Astrocyte (in vitro differentiated cells and primary cell): ENCODE measurements at regions not wholly inside any gene's neighbourhood (a gene's known extent, or its start where the extent isn't known, plus 50 kb on each side); places are given as distances from the start of the nearest gene placed in this dataset.

Experiments used
- DNase-seq: peaks from one replicate; pipeline ENCODE4 v3.0.0-alpha.2; 2010; ENCODE audit warnings: low read depth
- FAIRE-seq: peaks from 2 replicates; lab custom pipeline; 2011; peaks lifted over from hg19 to GRCh38; lab: Jason Lieb, UNC
- H2AFZ ChIP-seq: 2 replicates; pipeline ENCODE4 v1.6.0; 2012; ENCODE audit warnings: low read depth, low read length, inconsistent platforms
- H3K27ac ChIP-seq: 2 replicates; pipeline ENCODE4 v1.5.1; 2011; ENCODE audit warnings: low read depth, low read length, inconsistent platforms
- H3K27me3 ChIP-seq: 2 replicates; pipeline ENCODE4 v1.6.0; 2011; ENCODE audit warnings: low read length, inconsistent platforms; ENCODE audit not compliant: insufficient read depth
- H3K36me3 ChIP-seq: 2 replicates; pipeline ENCODE4 v1.5.1; 2011; ENCODE audit warnings: low read length, inconsistent platforms; ENCODE audit not compliant: insufficient read depth
- H3K4me1 ChIP-seq: 2 replicates; pipeline ENCODE4 v1.5.1; 2011; ENCODE audit warnings: low read length, inconsistent platforms; ENCODE audit not compliant: insufficient read depth
- H3K4me2 ChIP-seq: 2 replicates; pipeline ENCODE4 v1.6.0; 2012; ENCODE audit warnings: low read length, inconsistent platforms
- H3K4me3 ChIP-seq: 2 replicates; pipeline ENCODE4 v1.5.1; 2011; ENCODE audit warnings: low read depth, mild to moderate bottlenecking, low read length, inconsistent platforms; ENCODE audit not compliant: insufficient read depth
- H3K79me2 ChIP-seq: 2 replicates; pipeline ENCODE4 v1.6.0; 2012; ENCODE audit warnings: mild to moderate bottlenecking, low read length, inconsistent platforms; ENCODE audit not compliant: insufficient read depth
- H3K9ac ChIP-seq: 2 replicates; pipeline ENCODE4 v1.6.0; 2012; ENCODE audit warnings: mild to moderate bottlenecking, low read length, inconsistent platforms
- H3K9me3 ChIP-seq: 2 replicates; pipeline ENCODE4 v1.5.1; 2012; ENCODE audit warnings: low read depth, mild to moderate bottlenecking, low read length, inconsistent platforms; ENCODE audit not compliant: insufficient read depth
- H4K20me1 ChIP-seq: 2 replicates; pipeline ENCODE4 v1.6.0; 2012; ENCODE audit warnings: low read length, inconsistent platforms; ENCODE audit not compliant: insufficient read depth
- H3K27ac Mint-ChIP-seq: one replicate; pipeline ENCODE4 v1.8.0; 2021; ENCODE audit warnings: mild to moderate bottlenecking, mixed read lengths; ENCODE audit not compliant: unreplicated experiment
- H3K27me3 Mint-ChIP-seq: one replicate; pipeline ENCODE4 v1.8.0; 2021; ENCODE audit warnings: low read depth, mixed read lengths; ENCODE audit not compliant: unreplicated experiment
- H3K36me3 Mint-ChIP-seq: one replicate; pipeline ENCODE4 v1.8.0; 2021; ENCODE audit warnings: low read depth, mixed read lengths; ENCODE audit not compliant: unreplicated experiment
- H3K4me1 Mint-ChIP-seq: one replicate; pipeline ENCODE4 v1.8.0; 2021; ENCODE audit warnings: low read depth, mixed read lengths; ENCODE audit not compliant: unreplicated experiment
- H3K4me3 Mint-ChIP-seq: one replicate; pipeline ENCODE4 v1.8.0; 2021; ENCODE audit warnings: mild to moderate bottlenecking, moderate library complexity, mixed read lengths; ENCODE audit not compliant: unreplicated experiment
- H3K9me3 Mint-ChIP-seq: one replicate; pipeline ENCODE4 v1.8.0; 2021; ENCODE audit warnings: mild to moderate bottlenecking, mixed read lengths; ENCODE audit not compliant: unreplicated experiment
- CTCF ChIP-seq: IDR thresholded peaks from 2 replicates; pipeline ENCODE4 v1.5.1; 2011; ENCODE audit warnings: low read depth, mild to moderate bottlenecking, inconsistent platforms, low read length, moderate library complexity; ENCODE audit not compliant: insufficient read depth
- EZH2 ChIP-seq: IDR thresholded peaks from 2 replicates; pipeline ENCODE4 v1.6.1; 2012; ENCODE audit warnings: mild to moderate bottlenecking, low read length, inconsistent platforms; ENCODE audit not compliant: insufficient read depth

GRCh38 chr9:21747175-21747574 lies 55.3 kb upstream of the MTAP start:
- TF ChIP-seq EZH2 (no peak), CTCF (no peak)
- peaks cover 2% of the 10 kb centered on the region for H3K9me3 Mint-ChIP-seq
- H3K36me3 ChIP-seq, result no peaks in the 10 kb centered on the region
- no peaks in the 10 kb centered on the region for H4K20me1 ChIP-seq
- no peaks in the 10 kb centered on the region for H3K4me1 ChIP-seq
- H3K4me3 ChIP-seq, result no peak overlapping the region
- H3K9ac ChIP-seq, result no peak overlapping the region
- no peak overlapping the region for H3K27ac Mint-ChIP-seq
- peaks cover 40% of the 10 kb centered on the region for H3K27me3 Mint-ChIP-seq
- peaks cover 3% of the 10 kb centered on the region for H3K4me1 Mint-ChIP-seq
- H3K27me3 ChIP-seq, result no peaks in the 10 kb centered on the region
- DNase-seq (peak; percentile 59), FAIRE-seq (peak; percentile 17)
- no peak overlapping the region for H3K4me3 Mint-ChIP-seq
- H3K36me3 Mint-ChIP-seq, result no peaks in the 10 kb centered on the region
- no peaks in the 10 kb centered on the region for H3K9me3 ChIP-seq
- H3K27ac ChIP-seq, result no peak overlapping the region
- H3K79me2 ChIP-seq, result no peaks in the 10 kb centered on the region
- H2AFZ ChIP-seq, result no peak overlapping the region
- no peak overlapping the region for H3K4me2 ChIP-seq

- H3K27me3 Mint-ChIP-seq, result peaks cover 31% of the 10 kb centered on the region
- H3K27ac Mint-ChIP-seq, result no peak overlapping the region
- H3K79me2 ChIP-seq, result no peaks in the 10 kb centered on the region
- FAIRE-seq (no peak), DNase-seq (peak; percentile 67)
- no peak for TF ChIP-seq CTCF
- no peak for TF ChIP-seq EZH2
- no peaks in the 10 kb centered on the region for H3K36me3 ChIP-seq
- no peak overlapping the region for H3K4me2 ChIP-seq
- H3K4me1 Mint-ChIP-seq, result peaks cover 3% of the 10 kb centered on the region
- no peak overlapping the region for H2AFZ ChIP-seq
- H3K9ac ChIP-seq, result no peak overlapping the region
- H4K20me1 ChIP-seq, result no peaks in the 10 kb centered on the region
- no peaks in the 10 kb centered on the region for H3K9me3 Mint-ChIP-seq
- no peaks in the 10 kb centered on the region for H3K27me3 ChIP-seq
- no peak overlapping the region for H3K4me3 Mint-ChIP-seq
- H3K36me3 Mint-ChIP-seq, result no peaks in the 10 kb centered on the region
- H3K27ac ChIP-seq, result no peak overlapping the region
- no peaks in the 10 kb centered on the region for H3K9me3 ChIP-seq
- H3K4me1 ChIP-seq, result no peaks in the 10 kb centered on the region
- H3K4me3 ChIP-seq, result no peak overlapping the region
Observed at GRCh38 chr9:21750021-21750735, 52.3 kb upstream of the MTAP start.

DNA sequence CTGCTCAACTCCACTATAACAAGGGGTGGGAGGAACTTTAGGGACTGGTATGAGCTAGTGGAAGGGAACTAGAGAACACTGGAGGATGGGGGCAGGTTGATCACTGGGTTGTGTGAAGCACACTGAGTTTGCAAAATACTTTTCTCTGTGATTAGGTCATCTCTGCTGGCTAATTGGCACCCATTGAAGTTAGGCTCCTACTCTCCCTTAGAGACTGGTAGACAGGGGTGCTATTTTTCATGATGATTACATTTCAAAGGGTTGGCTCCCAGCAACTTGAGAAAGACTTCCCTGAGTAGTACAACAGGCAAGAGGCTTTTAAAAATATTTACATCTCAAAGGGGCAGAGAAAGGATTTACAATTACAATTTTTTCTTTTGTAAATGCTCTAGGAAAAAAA lies 50.4 kb upstream of the MTAP start:
- H3K9ac ChIP-seq, result no peak overlapping the region
- no peak overlapping the region for H3K4me2 ChIP-seq
- DNase-seq (no peak), FAIRE-seq (no peak)
- no peaks in the 10 kb centered on the region for H3K9me3 ChIP-seq
- H3K36me3 ChIP-seq, result no peaks in the 10 kb centered on the region
- Mint-ChIP-seq H3K36me3 (no peaks in the 10 kb centered on the region), H3K9me3 (no peaks in the 10 kb centered on the region), H3K27me3 (peaks cover 31% of the 10 kb centered on the region), H3K4me1 (peaks cover 3% of the 10 kb centered on the region), H3K4me3 (no peak overlapping the region), H3K27ac (no peak overlapping the region)
- H3K4me1 ChIP-seq, result no peaks in the 10 kb centered on the region
- H4K20me1 ChIP-seq, result no peaks in the 10 kb centered on the region
- TF ChIP-seq CTCF (no peak), EZH2 (no peak)
- H2AFZ ChIP-seq, result no peak overlapping the region
- no peaks in the 10 kb centered on the region for H3K79me2 ChIP-seq
- H3K27me3 ChIP-seq, result no peaks in the 10 kb centered on the region
- no peak overlapping the region for H3K4me3 ChIP-seq
- no peak overlapping the region for H3K27ac ChIP-seq
